ENCODE measurements at regions not wholly inside any gene's neighbourhood (a gene's known extent, or its start where the extent isn't known, plus 50 kb on each side); places are given as distances from the start of the nearest gene placed in this dataset.
"Not testable (repeated sequence)": the region's sequence is repeated elsewhere in the genome, so short reads cannot be mapped to it uniquely, and the experiment has no call there.

DNA sequence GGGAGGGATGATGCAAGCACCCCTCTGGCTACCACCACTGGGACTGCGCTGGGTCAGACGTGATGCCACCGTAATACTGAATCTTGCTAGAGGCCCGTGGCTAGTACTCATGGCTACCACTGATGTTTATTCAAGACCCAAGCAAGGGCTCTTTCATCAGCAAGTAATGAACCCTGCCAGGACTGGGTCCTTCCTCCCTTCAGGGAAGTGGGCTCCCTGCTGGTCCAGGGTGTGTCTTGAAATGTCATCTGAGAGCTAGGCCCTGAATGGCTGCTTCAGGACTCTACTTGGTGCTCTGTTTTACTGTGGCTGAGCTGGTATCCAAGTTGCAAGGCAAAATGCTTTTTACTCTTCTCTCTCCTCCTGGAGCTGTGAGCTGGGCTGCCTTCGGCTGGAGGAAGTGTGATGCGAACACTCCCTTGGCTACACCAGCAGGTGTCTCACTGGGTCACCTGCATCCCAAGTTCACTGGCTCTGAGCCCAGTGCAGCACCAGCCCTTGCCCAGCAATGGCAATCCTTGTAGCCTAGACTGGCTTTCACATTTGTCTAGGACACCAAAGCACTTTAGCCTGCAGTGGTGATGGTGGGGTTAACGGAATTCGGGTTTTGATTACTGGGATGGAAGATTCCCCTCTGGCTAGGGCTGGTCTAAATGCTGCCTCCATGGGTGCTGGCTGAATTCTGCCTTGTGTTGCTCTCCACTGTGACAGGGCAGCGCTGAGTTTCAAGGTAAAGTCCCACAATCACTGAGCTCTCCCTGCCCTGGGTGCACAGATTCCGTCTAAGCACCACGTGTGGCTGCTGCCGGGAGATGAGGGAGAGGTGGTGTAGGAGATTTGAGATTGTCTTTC lies 98.6 kb downstream of the USP22 start:
- H3K36me3 ChIP-seq (ENCODE audit: low read depth, low read length), result no peaks in the 10 kb centered on the region
- TF ChIP-seq, protein P1, sequence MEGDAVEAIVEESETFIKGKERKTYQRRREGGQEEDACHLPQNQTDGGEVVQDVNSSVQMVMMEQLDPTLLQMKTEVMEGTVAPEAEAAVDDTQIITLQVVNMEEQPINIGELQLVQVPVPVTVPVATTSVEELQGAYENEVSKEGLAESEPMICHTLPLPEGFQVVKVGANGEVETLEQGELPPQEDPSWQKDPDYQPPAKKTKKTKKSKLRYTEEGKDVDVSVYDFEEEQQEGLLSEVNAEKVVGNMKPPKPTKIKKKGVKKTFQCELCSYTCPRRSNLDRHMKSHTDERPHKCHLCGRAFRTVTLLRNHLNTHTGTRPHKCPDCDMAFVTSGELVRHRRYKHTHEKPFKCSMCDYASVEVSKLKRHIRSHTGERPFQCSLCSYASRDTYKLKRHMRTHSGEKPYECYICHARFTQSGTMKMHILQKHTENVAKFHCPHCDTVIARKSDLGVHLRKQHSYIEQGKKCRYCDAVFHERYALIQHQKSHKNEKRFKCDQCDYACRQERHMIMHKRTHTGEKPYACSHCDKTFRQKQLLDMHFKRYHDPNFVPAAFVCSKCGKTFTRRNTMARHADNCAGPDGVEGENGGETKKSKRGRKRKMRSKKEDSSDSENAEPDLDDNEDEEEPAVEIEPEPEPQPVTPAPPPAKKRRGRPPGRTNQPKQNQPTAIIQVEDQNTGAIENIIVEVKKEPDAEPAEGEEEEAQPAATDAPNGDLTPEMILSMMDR (conservative IDR thresholded peaks at IDR 0.05; ENCODE audit: low read depth, low read length), result peak; percentile 84
- TF ChIP-seq EZH2 (IDR thresholded peaks at IDR 0.05; ENCODE audit: low read length, unreplicated experiment) (no peak), EZH2phosphoT487 (IDR thresholded peaks at IDR 0.05; ENCODE audit: borderline replicate concordance, low read length) (no peak)
- no peaks in the 10 kb centered on the region for H3K9me3 ChIP-seq (ENCODE audit: low read length)
- intact Hi-C loops (cut with micrococcal nuclease), result loop anchor here (5.0 kb wide), 1 partner anchor 48 kb away; no protein-coding TSS in a partner anchor
- BruUV-seq (replicated peaks), result no TSS peak
- H3K9ac ChIP-seq (ENCODE audit: low read length), result no peak overlapping the region
- H3K4me2 ChIP-seq (ENCODE audit: low read length), result no peak overlapping the region
- H3K27ac ChIP-seq (ENCODE audit: low read length), result no peak overlapping the region
- no peaks in the 10 kb centered on the region for H3K79me2 ChIP-seq (ENCODE audit: low read length)
- H3F3A ChIP-seq (ENCODE audit: low read length, unreplicated experiment), result no peaks in the 10 kb centered on the region
- POLR2A ChIA-PET (ENCODE audit: unreplicated experiment), result interaction anchor here (0.5 kb wide), 1 partner anchor 156 kb away, joined by 3 read pairs; no protein-coding TSS in a partner anchor
- no peak overlapping the region for H3K4me3 ChIP-seq (ENCODE audit: low read length)
- H3K9me2 ChIP-seq (replicated peaks; ENCODE audit: low read length), result no peaks in the 10 kb centered on the region
- ATAC-seq (peak; percentile 89), DNase-seq (peak; percentile 83)
- peaks cover 11% of the 10 kb centered on the region for H3K27me3 ChIP-seq (ENCODE audit: low read length)
- H2AFZ ChIP-seq (ENCODE audit: low read length), result no peak overlapping the region
- no peaks in the 10 kb centered on the region for H4K20me1 ChIP-seq (ENCODE audit: low read length)
- H3K4me1 ChIP-seq (ENCODE audit: insufficient read depth, low read length), result no peaks in the 10 kb centered on the region
- CTCF ChIA-PET, result interaction anchor here (0.7 to 0.9 kb wide), 2 partner anchors 49 to 270 kb away, joined by 5 to 6 read pairs; partner anchors contain the start of gene TMEM11

DNA sequence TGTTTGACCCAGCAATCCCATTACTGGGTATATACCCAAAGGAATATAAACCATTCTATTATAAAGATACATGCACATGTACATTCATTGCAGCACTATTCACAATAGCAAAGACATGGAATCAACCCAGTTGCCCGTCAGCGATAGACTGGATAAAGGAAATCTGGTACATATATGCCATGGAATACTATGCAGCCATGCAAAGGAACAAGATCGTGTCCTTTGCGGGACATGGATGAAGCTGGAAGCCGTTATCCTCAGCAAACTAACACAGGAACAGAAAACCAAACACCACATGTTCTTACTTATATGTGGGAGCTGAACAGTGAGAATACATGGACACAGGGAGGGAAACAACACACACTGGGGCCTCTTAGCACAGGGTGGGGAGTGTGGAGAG lies 95.1 kb downstream of the USP22 start:
- POLR2A ChIA-PET (ENCODE audit: unreplicated experiment), result interaction anchor here (0.6 kb wide), 1 partner anchor 338 kb away, joined by 3 read pairs; no protein-coding TSS in a partner anchor

GRCh38 chr17:20948984-20949777 lies 93.6 kb downstream of the USP22 start:
- POLR2A ChIA-PET (ENCODE audit: unreplicated experiment), result no interaction called here
- Histone ChIP-seq H3K4me1 (ENCODE audit: insufficient read depth, low read length) (peaks cover 14% of the 10 kb centered on the region), H3K9ac (ENCODE audit: low read length) (no peak overlapping the region), H3K27me3 (ENCODE audit: low read length) (peaks cover 11% of the 10 kb centered on the region), H3K4me2 (ENCODE audit: low read length) (no peak overlapping the region), H2AFZ (ENCODE audit: low read length) (no peak overlapping the region), H3K9me3 (ENCODE audit: low read length) (no peaks in the 10 kb centered on the region), H3K9me2 (replicated peaks; ENCODE audit: low read length) (no peaks in the 10 kb centered on the region), H4K20me1 (ENCODE audit: low read length) (no peaks in the 10 kb centered on the region), H3K4me3 (ENCODE audit: low read length) (no peak overlapping the region), H3K27ac (ENCODE audit: low read length) (no peak overlapping the region), H3K36me3 (ENCODE audit: low read depth, low read length) (no peaks in the 10 kb centered on the region), H3F3A (ENCODE audit: low read length, unreplicated experiment) (no peaks in the 10 kb centered on the region), H3K79me2 (ENCODE audit: low read length) (no peaks in the 10 kb centered on the region)
- TF ChIP-seq EZH2phosphoT487 (IDR thresholded peaks at IDR 0.05; ENCODE audit: borderline replicate concordance, low read length) (no peak), EZH2 (IDR thresholded peaks at IDR 0.05; ENCODE audit: low read length, unreplicated experiment) (no peak)
- TF ChIP-seq, protein P1 (conservative IDR thresholded peaks at IDR 0.05; ENCODE audit: low read depth, low read length), result no peak
- intact Hi-C loops (cut with micrococcal nuclease), result no loop called here
- CTCF ChIA-PET, result interaction anchor here (0.5 kb wide), 1 partner anchor 245 kb away, joined by 3 read pairs; no protein-coding TSS in a partner anchor
- no peak for ATAC-seq
- no peak for DNase-seq
- no TSS peak for BruUV-seq (replicated peaks)

More for the DNA sequence above, 95.1 kb downstream of the USP22 start:
- Histone ChIP-seq H3K27me3 (ENCODE audit: low read length) (peaks cover 11% of the 10 kb centered on the region), H3K4me1 (ENCODE audit: insufficient read depth, low read length) (peaks cover 13% of the 10 kb centered on the region)
- intact Hi-C loops (cut with micrococcal nuclease); H2AFZ ChIP-seq (ENCODE audit: low read length); H3K4me2 ChIP-seq (ENCODE audit: low read length); H4K20me1 ChIP-seq (ENCODE audit: low read length); H3K4me3 ChIP-seq (ENCODE audit: low read length); ATAC-seq; H3K27ac ChIP-seq (ENCODE audit: low read length); CTCF ChIA-PET; H3K9me3 ChIP-seq (ENCODE audit: low read length); H3K9ac ChIP-seq (ENCODE audit: low read length); H3K9me2 ChIP-seq (replicated peaks; ENCODE audit: low read length); H3K36me3 ChIP-seq (ENCODE audit: low read depth, low read length); H3F3A ChIP-seq (ENCODE audit: low read length, unreplicated experiment); H3K79me2 ChIP-seq (ENCODE audit: low read length); DNase-seq; BruUV-seq (replicated peaks): not testable (repeated sequence)
